ENCODE measurements at regions not wholly inside any gene's neighbourhood (a gene's known extent, or its start where the extent isn't known, plus 50 kb on each side); places are given as distances from the start of the nearest gene placed in this dataset.

DNA sequence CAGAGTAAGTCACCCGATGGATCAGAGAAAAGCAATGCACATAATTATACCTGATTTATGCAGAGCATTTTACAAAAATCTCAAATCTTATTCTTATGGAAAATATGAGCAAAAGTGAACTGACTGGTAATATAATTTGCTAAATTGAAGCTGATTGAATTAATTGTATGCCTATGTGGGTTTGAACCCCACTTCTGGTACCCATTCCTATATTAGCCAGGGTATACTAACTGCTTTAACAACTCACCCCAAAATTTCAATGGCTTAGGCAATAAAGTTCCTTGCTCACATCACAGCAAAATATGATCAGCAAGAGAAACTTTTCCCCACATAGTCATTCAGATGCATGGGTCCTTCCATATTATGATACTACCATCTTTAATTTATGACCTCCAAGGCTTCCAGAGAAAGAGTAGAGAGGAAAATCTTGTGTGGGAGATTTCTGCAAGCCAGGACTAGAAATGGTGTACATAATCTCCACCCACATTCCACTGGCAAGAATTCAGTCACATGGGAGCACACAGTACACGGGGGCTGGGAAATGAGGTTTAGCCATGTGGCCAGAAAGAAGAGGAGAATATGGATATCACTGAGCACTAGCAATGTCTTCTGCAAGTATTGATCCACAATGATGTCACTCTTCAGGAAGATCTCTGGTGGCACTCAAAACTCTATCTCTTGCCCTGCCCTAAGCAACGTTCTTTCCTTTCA is 640.7 kb downstream of the BCOR start:
- DNase-seq (ENCODE audit: low read depth in 1 of 2, low spot score in 2 of 2): no peak

GRCh38 chrX:39458779-39459178 is 639.0 kb downstream of the BCOR start:
- no peak for DNase-seq (ENCODE audit: low read depth in 1 of 2, low spot score in 2 of 2)

More for the DNA sequence above, 640.7 kb downstream of the BCOR start:
- Histone ChIP-seq H3K27me3 (replicated peaks) (no peaks in the 10 kb centered on the region), H3K4me1 (replicated peaks) (peaks cover 15% of the 10 kb centered on the region), H3K36me3 (no peaks in the 10 kb centered on the region), H3K27ac (no peak overlapping the region), H3K4me3 (no peak overlapping the region), H3K9me3 (replicated peaks) (no peaks in the 10 kb centered on the region)

GRCh38 chrX:39459204-39459603 is 638.6 kb downstream of the BCOR start:
- no peaks in the 10 kb centered on the region for H3K36me3 ChIP-seq
- no peaks in the 10 kb centered on the region for H3K27me3 ChIP-seq (replicated peaks)
- DNase-seq (ENCODE audit: low read depth in 1 of 2, low spot score in 2 of 2): no peak
- peaks cover 15% of the 10 kb centered on the region for H3K4me1 ChIP-seq (replicated peaks)
- H3K4me3 ChIP-seq: no peak overlapping the region
- no peak overlapping the region for H3K27ac ChIP-seq
- no peaks in the 10 kb centered on the region for H3K9me3 ChIP-seq (replicated peaks)

More at GRCh38 chrX:39458779-39459178, 639.0 kb downstream of the BCOR start:
- Histone ChIP-seq H3K4me1 (replicated peaks) (peaks cover 15% of the 10 kb centered on the region), H3K27ac (no peak overlapping the region), H3K4me3 (no peak overlapping the region), H3K9me3 (replicated peaks) (no peaks in the 10 kb centered on the region), H3K36me3 (no peaks in the 10 kb centered on the region), H3K27me3 (replicated peaks) (no peaks in the 10 kb centered on the region)

DNA sequence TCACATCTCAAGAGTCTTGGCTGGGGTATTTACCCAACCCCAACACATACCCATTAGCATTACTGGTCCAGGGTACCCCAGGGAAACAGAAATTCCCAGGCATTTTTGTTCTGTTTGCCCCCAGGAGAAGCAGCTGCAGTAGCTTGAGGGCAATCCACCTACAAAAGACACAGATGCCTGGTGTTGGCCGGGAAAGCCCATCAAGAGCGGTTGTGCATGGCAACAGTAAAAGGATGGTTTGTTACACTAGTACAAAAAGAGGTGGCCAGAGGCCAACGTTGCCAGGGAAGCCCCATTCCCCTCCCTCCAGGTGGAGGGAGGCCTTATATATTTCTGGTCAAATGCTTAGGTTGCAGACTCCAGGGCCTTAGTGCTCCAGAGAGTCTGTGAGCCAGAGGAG is 637.8 kb downstream of the BCOR start:
- no peak for DNase-seq (ENCODE audit: low read depth in 1 of 2, low spot score in 2 of 2)
- Histone ChIP-seq H3K9me3 (replicated peaks) (no peaks in the 10 kb centered on the region), H3K4me1 (replicated peaks) (peaks cover 15% of the 10 kb centered on the region), H3K27me3 (replicated peaks) (no peaks in the 10 kb centered on the region), H3K4me3 (no peak overlapping the region), H3K27ac (no peak overlapping the region), H3K36me3 (no peaks in the 10 kb centered on the region)

GRCh38 chrX:39460499-39460898 is 637.3 kb downstream of the BCOR start:
- H3K9me3 ChIP-seq (replicated peaks): no peaks in the 10 kb centered on the region

GRCh38 chrX:39462835-39463234 is 634.9 kb downstream of the BCOR start:
- no peak overlapping the region for H3K27ac ChIP-seq

More at GRCh38 chrX:39460499-39460898, 637.3 kb downstream of the BCOR start:
- H3K36me3 ChIP-seq: no peaks in the 10 kb centered on the region
- no peak overlapping the region for H3K27ac ChIP-seq
- no peaks in the 10 kb centered on the region for H3K27me3 ChIP-seq (replicated peaks)
- no peak overlapping the region for H3K4me3 ChIP-seq
- peaks cover 15% of the 10 kb centered on the region for H3K4me1 ChIP-seq (replicated peaks)
- DNase-seq (ENCODE audit: low read depth in 1 of 2, low spot score in 2 of 2): peak; percentile 65 to 71

GRCh38 chrX:39464253-39464652 is 633.5 kb downstream of the BCOR start:
- Histone ChIP-seq H3K36me3 (no peaks in the 10 kb centered on the region), H3K4me1 (replicated peaks) (peaks cover 15% of the 10 kb centered on the region), H3K27me3 (replicated peaks) (no peaks in the 10 kb centered on the region), H3K27ac (no peak overlapping the region), H3K4me3 (no peak overlapping the region), H3K9me3 (replicated peaks) (no peaks in the 10 kb centered on the region)
- DNase-seq (ENCODE audit: low read depth in 1 of 2, low spot score in 2 of 2): no peak

More at GRCh38 chrX:39462835-39463234, 634.9 kb downstream of the BCOR start:
- Histone ChIP-seq H3K27me3 (replicated peaks) (no peaks in the 10 kb centered on the region), H3K4me1 (replicated peaks) (peaks cover 15% of the 10 kb centered on the region), H3K9me3 (replicated peaks) (no peaks in the 10 kb centered on the region), H3K4me3 (no peak overlapping the region), H3K36me3 (no peaks in the 10 kb centered on the region)
- DNase-seq (ENCODE audit: low read depth in 1 of 2, low spot score in 2 of 2): no peak

- Histone ChIP-seq H3K4me3 (no peak overlapping the region), H3K36me3 (no peaks in the 10 kb centered on the region), H3K27me3 (replicated peaks) (no peaks in the 10 kb centered on the region), H3K9me3 (replicated peaks) (no peaks in the 10 kb centered on the region), H3K4me1 (replicated peaks) (peaks cover 8% of the 10 kb centered on the region), H3K27ac (no peak overlapping the region)
- DNase-seq (ENCODE audit: low read depth in 1 of 2, low spot score in 2 of 2): no peak
Observed at GRCh38 chrX:39465467-39465866, 632.3 kb downstream of the BCOR start.

- Histone ChIP-seq H3K36me3 (no peaks in the 10 kb centered on the region), H3K27me3 (replicated peaks) (no peaks in the 10 kb centered on the region), H3K4me3 (no peak overlapping the region), H3K9me3 (replicated peaks) (no peaks in the 10 kb centered on the region), H3K27ac (no peak overlapping the region), H3K4me1 (replicated peaks) (peaks cover 3% of the 10 kb centered on the region)
- DNase-seq (ENCODE audit: low read depth in 1 of 2, low spot score in 2 of 2): no peak
Observed at GRCh38 chrX:39465906-39466305, 631.9 kb downstream of the BCOR start.

DNA sequence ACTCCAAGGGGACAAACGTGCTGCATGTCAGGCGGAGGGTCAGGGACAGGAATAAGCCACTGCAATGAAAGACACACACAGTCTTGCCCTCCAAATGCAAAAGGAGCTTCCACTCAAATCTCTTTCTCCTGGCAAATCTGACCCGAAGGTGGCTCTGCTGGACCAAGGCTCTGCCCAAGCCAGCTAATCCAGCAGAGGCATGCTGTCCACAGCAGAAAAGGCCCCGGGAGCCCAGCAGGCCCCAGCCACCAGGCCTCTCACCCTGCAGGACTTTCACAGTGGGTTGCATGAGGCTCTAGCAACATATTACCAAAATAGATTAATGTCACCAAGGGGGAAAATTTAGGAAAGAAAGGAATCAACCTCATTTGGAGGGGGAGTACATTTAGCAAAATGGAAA is 628.6 kb downstream of the BCOR start:
- Histone ChIP-seq H3K4me1 (replicated peaks) (no peaks in the 10 kb centered on the region), H3K27ac (no peak overlapping the region), H3K9me3 (replicated peaks) (no peaks in the 10 kb centered on the region), H3K4me3 (no peak overlapping the region), H3K27me3 (replicated peaks) (no peaks in the 10 kb centered on the region), H3K36me3 (no peaks in the 10 kb centered on the region)
- DNase-seq (ENCODE audit: low read depth in 1 of 2, low spot score in 2 of 2): no peak

DNA sequence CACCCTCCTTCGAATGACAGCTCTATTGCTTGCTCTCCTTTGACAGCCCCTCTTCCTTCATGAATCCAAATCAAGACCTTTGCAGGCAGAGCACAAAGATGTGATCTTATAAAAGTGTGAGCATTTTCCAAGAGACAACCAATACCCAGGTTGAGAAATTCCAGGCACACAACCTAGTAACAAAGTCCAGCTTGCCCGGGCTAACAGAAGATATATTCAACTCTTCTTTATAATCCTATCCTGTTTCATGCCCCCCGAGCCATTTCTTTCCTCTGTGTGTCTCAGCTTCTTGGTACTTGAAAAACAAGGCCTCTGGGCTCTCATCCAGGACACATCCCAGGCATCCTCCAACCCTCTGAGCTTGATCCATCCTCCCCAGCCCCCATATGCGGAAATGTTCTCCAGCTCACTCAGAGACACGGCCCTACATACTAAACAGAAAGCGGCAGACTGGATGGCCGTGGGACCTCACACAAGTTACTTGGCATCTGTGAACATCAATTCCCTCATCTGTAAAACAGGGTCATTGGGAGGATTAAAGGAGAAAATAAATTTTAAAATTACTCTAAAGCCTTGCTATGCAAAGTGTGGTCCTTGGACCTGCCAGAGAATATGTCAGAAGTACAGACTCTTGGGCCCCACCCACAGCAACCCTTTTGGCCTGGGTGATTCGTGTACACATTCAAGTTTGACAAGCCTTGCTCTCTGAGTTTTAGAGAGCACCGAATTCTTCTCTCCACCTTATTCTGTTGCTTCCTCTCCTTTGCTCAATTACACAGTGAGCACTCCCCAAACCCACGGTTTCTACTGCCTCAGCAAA is 627.0 kb downstream of the BCOR start:
- no peak overlapping the region for H3K4me3 ChIP-seq
- no peaks in the 10 kb centered on the region for H3K4me1 ChIP-seq (replicated peaks)
- H3K27me3 ChIP-seq (replicated peaks): no peaks in the 10 kb centered on the region
- no peaks in the 10 kb centered on the region for H3K9me3 ChIP-seq (replicated peaks)
- no peak overlapping the region for H3K27ac ChIP-seq
- no peak for DNase-seq (ENCODE audit: low read depth in 1 of 2, low spot score in 2 of 2)
- no peaks in the 10 kb centered on the region for H3K36me3 ChIP-seq

DNA sequence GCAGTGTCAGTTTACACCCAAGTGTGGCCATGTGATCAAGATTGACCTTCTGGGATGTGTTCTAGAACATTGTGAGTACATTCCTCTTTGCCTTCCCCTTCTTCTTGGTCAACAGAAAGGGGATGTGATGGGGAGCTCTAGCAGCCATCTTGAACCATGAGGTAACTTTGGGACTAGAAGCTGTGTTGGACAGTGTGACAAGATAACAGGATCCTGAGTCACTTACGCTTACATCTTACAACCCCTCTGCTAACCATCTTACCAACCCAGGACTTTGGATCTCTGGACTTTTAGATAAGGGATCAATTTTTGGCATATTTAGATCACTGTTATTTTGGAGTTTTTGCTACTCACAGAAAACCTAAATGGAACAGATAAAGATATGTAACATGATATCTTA is 625.6 kb downstream of the BCOR start:
- no peak overlapping the region for H3K27ac ChIP-seq
- no peak overlapping the region for H3K4me3 ChIP-seq
- H3K36me3 ChIP-seq: no peaks in the 10 kb centered on the region
- no peaks in the 10 kb centered on the region for H3K9me3 ChIP-seq (replicated peaks)
- H3K27me3 ChIP-seq (replicated peaks): no peaks in the 10 kb centered on the region
- no peak for DNase-seq (ENCODE audit: low read depth in 1 of 2, low spot score in 2 of 2)
- no peaks in the 10 kb centered on the region for H3K4me1 ChIP-seq (replicated peaks)

- H3K27me3 ChIP-seq (replicated peaks): no peaks in the 10 kb centered on the region
- H3K4me1 ChIP-seq (replicated peaks): peaks cover 9% of the 10 kb centered on the region
- H3K9me3 ChIP-seq (replicated peaks): no peaks in the 10 kb centered on the region
- H3K4me3 ChIP-seq: no peak overlapping the region
- H3K36me3 ChIP-seq: no peaks in the 10 kb centered on the region
- DNase-seq (ENCODE audit: low read depth in 1 of 2, low spot score in 2 of 2): no peak
- H3K27ac ChIP-seq: no peak overlapping the region
Observed at GRCh38 chrX:39473812-39474211, 623.9 kb downstream of the BCOR start.

GRCh38 chrX:39475372-39475771 is 622.4 kb downstream of the BCOR start:
- Histone ChIP-seq H3K27ac (no peak overlapping the region), H3K9me3 (replicated peaks) (no peaks in the 10 kb centered on the region), H3K36me3 (no peaks in the 10 kb centered on the region), H3K4me3 (no peak overlapping the region), H3K4me1 (replicated peaks) (peaks cover 9% of the 10 kb centered on the region), H3K27me3 (replicated peaks) (no peaks in the 10 kb centered on the region)
- no peak for DNase-seq (ENCODE audit: low read depth in 1 of 2, low spot score in 2 of 2)

Data from SJSA1 (cell line).